ENCODE measurements at regions not wholly inside any gene's neighbourhood (a gene's known extent, or its start where the extent isn't known, plus 50 kb on each side); places are given as distances from the start of the nearest gene placed in this dataset.

GRCh38 chr15:61376516-61376915, 147.4 kb upstream of the RORA start:
- TF ChIP-seq CTCF (IDR thresholded peaks at IDR 0.05; ENCODE audit: borderline replicate concordance, extremely low read depth, low read length, poor library complexity, severe bottlenecking) (no peak), EZH2 (IDR thresholded peaks at IDR 0.05; ENCODE audit: borderline replicate concordance, low read depth, low read length, severe bottlenecking) (no peak)
